ACC112 (cell line): ENCODE measurements at regions not wholly inside any gene's neighbourhood (a gene's known extent, or its start where the extent isn't known, plus 50 kb on each side); places are given as distances from the start of the nearest gene placed in this dataset.

ENCODE experiments used
- H2AFZ ChIP-seq: fragments of 200-600 bp; sonication (generic); one replicate; pipeline ENCODE4 v1.6.0; 2017; ENCODE audit warnings: antibody characterized with exemption, low read length; ENCODE audit not compliant: unreplicated experiment
- H3K27ac ChIP-seq: fragments of 200-600 bp; sonication (generic); 2 replicates; pipeline ENCODE4 v1.5.1; 2014; ENCODE audit warnings: low read depth, mild to moderate bottlenecking, antibody characterized with exemption, low read length, moderate library complexity
- H3K27me3 ChIP-seq: fragments of 200-600 bp; sonication (generic); 2 replicates; pipeline ENCODE4 v1.6.1; 2014; ENCODE audit warnings: mild to moderate bottlenecking, antibody characterized with exemption, low read length, moderate library complexity, mixed read lengths; ENCODE audit not compliant: insufficient read depth
- H3K36me3 ChIP-seq: fragments of 200-600 bp; sonication (generic); 2 replicates; pipeline ENCODE4 v1.6.1; 2016; ENCODE audit warnings: mild to moderate bottlenecking, antibody characterized with exemption, low read length, moderate library complexity, mixed read lengths; ENCODE audit not compliant: insufficient read depth
- H3K4me1 ChIP-seq: fragments of 200-600 bp; sonication (generic); one replicate; pipeline ENCODE4 v1.6.1; 2016; ENCODE audit warnings: low read length, mixed read lengths; ENCODE audit not compliant: insufficient read depth, unreplicated experiment, control insufficient read depth
- H3K4me3 ChIP-seq: fragments of 200-600 bp; sonication (generic); 2 replicates; pipeline ENCODE4 v1.5.1; 2014; ENCODE audit warnings: mild to moderate bottlenecking, low read depth, low read length
- H3K79me2 ChIP-seq: fragments of 200-600 bp; sonication (generic); one replicate; pipeline ENCODE4 v1.6.0; 2016; ENCODE audit warnings: low read length; ENCODE audit not compliant: control insufficient read depth, unreplicated experiment, insufficient read depth

DNA sequence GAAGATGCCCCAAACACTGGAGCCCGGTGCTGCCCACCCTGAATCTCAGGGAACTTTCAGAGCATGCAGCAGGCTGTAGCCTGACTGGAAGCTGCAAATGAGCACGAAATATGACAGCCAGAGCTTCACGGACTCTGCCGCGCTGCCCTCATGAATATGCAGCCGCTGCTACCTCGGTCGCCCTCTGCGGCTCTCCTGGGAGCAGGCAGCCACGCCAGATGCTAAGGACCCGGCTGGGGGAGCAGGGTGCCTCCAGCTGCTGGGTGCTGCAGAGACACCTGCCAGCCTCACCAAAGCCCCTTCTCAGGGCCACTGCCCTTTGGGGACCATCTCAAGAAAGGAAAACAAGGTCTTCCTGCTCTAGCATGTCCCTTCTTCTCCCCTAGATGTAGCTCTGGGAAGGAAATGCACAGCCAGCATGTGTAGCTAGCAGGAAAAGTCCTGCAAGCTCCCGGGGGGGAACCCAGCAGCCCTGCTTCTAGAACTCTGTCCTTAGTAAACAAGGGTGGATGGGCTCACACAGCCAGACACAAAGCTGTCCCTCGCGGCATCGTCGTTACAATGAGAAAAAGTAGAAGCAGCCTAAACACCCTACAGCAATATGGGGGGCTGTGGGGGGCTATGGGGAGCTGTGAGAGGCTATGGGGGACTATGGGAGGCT lies 56.8 kb upstream of the OLFM1 start:
- Histone ChIP-seq H3K36me3 (no peaks in the 10 kb centered on the region), H3K4me3 (no peak overlapping the region), H3K27ac (no peak overlapping the region), H3K79me2 (no peaks in the 10 kb centered on the region), H3K4me1 (no peaks in the 10 kb centered on the region), H3K27me3 (peaks cover 9% of the 10 kb centered on the region), H2AFZ (no peak overlapping the region)

DNA sequence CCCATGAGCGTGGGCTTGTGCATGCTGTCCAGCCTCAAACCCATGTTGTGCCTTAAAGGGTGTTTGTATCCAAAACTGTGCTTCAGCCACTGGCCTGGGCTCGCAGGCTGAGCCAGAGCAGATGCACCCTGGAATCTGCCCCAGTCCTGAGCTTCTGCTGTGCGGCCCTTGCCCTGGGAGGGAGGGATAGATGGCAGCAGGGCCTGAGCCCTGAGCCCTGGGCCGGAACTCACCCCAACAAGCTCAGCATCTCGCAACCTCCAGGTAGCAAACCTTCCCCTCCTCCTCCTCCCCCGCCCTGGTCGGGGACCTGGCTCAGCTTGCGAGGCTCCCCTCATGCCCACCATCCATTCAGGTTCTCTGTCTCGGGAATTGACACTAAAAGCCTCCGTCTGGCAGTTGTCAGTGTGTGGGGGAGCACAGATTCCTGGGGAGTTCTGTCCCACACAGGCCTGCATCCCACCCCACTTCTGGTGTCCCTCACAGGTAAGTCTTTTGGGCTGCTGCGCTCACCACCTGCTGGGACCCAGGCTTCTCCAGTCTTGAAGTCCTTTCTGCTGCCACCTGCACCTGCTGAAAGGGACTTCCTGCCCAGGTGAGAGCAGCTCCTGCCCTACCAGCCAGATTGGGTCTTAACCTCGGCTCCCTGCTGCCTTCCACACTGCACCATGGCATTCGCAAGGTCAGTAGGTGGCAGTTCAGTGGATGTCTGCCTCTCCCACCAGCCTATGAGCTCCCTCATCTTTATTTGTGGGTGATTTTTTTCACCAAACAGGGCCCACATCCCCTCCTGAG lies 55.2 kb upstream of the OLFM1 start:
- no peaks in the 10 kb centered on the region for H3K36me3 ChIP-seq
- no peaks in the 10 kb centered on the region for H3K4me1 ChIP-seq
- H3K27me3 ChIP-seq: peaks cover 22% of the 10 kb centered on the region; the same call in 1 of the 2 replicates
- no peak overlapping the region for H3K27ac ChIP-seq
- H3K4me3 ChIP-seq: no peak overlapping the region
- no peaks in the 10 kb centered on the region for H3K79me2 ChIP-seq
- H2AFZ ChIP-seq: no peak overlapping the region

DNA sequence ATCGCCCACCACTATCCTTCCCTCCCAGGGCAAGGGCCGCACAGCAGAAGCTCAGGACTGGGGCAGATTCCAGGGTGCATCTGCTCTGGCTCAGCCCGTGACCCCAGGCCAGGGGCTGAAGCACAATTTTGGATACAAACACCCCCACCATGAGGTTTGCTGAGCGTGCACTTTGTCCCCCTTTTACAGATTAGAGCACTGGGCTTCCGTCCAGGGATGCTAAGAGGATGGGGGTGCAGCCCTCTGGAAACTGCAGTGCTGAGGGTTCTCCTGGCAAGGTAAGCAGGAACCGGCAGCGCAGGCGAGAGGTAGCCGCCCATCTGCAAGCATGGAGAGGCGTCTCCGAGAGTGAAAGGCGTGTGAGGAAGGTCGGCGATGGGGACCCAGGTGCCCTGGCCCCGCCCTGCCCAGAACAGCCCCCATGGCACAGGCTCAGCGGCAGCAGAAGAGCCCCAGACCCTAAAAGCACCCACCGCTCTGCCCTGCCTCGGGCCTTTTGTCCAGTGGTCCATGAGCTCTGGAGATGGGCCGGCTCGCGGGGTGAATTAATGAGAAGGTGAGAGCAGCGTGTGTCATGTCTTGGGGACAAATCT lies 54.5 kb upstream of the OLFM1 start:
- Histone ChIP-seq H3K4me1 (no peaks in the 10 kb centered on the region), H3K27ac (no peak overlapping the region), H3K27me3 (peaks cover 24% of the 10 kb centered on the region), H3K79me2 (no peaks in the 10 kb centered on the region), H3K36me3 (no peaks in the 10 kb centered on the region), H2AFZ (no peak overlapping the region), H3K4me3 (no peak overlapping the region)

DNA sequence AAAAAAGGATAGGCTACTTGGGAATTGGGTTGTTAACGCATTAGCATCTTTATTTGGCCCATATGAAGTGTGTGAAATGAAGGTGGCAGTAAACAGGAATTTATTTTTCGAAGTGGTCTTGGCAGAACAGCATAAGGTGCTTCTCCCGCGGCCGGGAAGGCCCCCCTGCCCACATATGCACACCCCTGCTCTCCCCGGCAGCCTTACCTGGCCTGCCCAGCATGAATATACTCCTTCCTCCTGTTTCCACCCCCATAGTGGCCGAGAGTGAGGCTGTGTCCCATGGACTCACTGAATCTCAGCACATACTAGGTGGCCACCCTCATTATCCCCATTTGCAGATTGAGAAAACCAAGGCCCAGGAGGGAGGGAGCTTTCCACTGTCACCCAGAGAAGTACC lies 54.0 kb upstream of the OLFM1 start:
- H3K4me3 ChIP-seq: no peak overlapping the region
- peaks cover 29% of the 10 kb centered on the region for H3K27me3 ChIP-seq
- no peaks in the 10 kb centered on the region for H3K36me3 ChIP-seq
- H3K79me2 ChIP-seq: no peaks in the 10 kb centered on the region
- H2AFZ ChIP-seq: no peak overlapping the region
- H3K4me1 ChIP-seq: no peaks in the 10 kb centered on the region
- H3K27ac ChIP-seq: no peak overlapping the region

DNA sequence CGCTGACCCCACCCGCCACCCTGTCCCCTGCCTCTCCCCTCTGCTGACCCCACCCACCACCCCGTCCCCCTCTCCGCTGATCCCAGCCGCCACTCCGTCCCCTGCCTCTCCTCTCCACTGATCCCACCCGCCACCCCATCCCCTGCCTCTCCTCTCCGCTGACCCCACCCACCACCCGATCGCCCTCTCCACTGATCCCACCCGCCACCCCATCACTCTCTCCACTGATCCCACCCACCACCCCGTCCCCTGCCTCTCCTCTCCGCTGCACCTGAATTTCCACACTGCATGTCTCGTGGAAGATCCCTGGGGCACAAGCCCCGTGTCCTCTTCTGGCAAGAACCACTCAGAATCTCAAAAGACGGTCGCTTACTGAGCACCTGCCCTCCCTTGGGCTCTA lies 53.4 kb upstream of the OLFM1 start:
- H3K79me2 ChIP-seq: no peaks in the 10 kb centered on the region
- H3K27ac ChIP-seq: no peak overlapping the region
- H3K27me3 ChIP-seq: peaks cover 35% of the 10 kb centered on the region
- no peak overlapping the region for H3K4me3 ChIP-seq
- H3K36me3 ChIP-seq: no peaks in the 10 kb centered on the region
- no peak overlapping the region for H2AFZ ChIP-seq
- no peaks in the 10 kb centered on the region for H3K4me1 ChIP-seq

DNA sequence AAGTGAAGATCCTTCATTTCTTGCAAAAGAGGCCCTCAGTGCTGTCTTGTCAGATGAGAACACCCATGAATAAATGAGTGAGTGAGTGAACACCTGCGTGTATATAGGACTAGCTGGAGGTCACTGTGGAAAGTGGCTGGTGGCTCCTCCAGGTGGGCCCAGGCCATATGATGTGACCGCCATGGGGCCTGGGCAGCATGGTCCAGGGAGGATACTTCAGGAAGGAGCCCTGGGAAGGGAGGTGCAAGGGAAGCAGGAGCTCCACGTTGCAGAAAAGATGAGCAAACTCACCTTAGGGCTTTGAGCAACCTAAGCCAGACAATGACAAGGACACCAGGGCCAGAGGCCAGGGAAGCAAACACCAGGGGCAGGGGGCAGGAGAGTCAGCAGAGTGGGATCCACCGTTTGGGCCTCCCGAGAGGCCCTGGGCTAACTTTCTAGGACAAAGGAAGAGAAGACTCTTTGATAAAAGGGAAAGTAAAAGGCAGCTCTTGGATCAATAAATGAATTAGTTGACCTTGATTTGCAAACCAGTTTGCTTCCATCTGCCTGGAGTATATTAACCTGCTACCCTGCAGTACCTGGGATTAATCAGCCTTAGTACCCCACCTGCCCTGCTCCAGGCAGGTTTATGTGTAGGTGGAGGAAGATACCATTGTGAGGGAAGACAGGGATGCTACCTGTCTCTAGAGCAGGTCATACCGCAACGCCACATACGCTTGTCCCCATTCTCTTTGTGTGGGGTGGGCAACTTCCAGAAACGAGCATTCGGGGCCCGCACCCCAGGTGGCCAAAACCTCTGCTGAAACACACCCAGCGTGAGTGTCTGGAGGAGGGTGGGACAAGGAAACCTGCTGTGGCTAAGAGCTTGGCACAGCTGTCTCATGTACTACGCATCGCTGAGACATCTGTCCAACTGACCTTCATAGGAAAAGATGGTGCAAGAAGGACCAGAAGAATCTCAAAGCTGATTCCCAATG lies 51.4 kb upstream of the OLFM1 start:
- Histone ChIP-seq H2AFZ (no peak overlapping the region), H3K27ac (no peak overlapping the region), H3K4me1 (no peaks in the 10 kb centered on the region), H3K79me2 (no peaks in the 10 kb centered on the region), H3K36me3 (no peaks in the 10 kb centered on the region), H3K4me3 (no peak overlapping the region), H3K27me3 (peaks cover 55% of the 10 kb centered on the region)

DNA sequence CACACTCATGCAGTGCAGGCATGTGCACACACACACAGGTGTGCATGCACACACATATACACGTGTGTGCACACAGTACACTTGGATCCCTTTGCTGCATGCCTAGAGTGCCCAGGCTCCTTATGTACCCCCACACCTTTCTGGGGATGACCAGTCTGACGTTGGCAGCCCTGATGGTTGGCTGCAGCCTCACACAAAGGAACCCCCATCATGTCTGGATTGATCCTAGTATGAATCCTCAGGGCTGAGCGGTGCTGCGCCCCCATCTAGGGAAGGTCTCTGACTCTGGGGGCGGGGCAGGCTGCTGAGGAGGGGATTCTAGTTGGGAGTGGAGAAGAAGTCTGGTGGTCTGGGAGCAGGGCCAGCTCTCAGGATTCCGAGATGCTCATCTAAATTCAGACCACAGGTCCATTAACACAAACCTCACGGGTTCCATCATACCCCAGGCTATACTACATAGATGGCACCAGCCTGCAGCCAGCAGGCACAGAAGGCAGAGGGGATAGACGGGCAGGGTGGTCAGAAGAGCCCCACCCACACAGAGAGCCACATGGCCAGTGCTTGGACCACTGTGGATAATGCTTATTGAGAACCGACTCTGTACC lies 50.5 kb upstream of the OLFM1 start:
- Histone ChIP-seq H3K36me3 (no peaks in the 10 kb centered on the region), H2AFZ (no peak overlapping the region), H3K27ac (no peak overlapping the region), H3K27me3 (peaks cover 64% of the 10 kb centered on the region), H3K79me2 (no peaks in the 10 kb centered on the region), H3K4me3 (no peak overlapping the region), H3K4me1 (no peaks in the 10 kb centered on the region)

DNA sequence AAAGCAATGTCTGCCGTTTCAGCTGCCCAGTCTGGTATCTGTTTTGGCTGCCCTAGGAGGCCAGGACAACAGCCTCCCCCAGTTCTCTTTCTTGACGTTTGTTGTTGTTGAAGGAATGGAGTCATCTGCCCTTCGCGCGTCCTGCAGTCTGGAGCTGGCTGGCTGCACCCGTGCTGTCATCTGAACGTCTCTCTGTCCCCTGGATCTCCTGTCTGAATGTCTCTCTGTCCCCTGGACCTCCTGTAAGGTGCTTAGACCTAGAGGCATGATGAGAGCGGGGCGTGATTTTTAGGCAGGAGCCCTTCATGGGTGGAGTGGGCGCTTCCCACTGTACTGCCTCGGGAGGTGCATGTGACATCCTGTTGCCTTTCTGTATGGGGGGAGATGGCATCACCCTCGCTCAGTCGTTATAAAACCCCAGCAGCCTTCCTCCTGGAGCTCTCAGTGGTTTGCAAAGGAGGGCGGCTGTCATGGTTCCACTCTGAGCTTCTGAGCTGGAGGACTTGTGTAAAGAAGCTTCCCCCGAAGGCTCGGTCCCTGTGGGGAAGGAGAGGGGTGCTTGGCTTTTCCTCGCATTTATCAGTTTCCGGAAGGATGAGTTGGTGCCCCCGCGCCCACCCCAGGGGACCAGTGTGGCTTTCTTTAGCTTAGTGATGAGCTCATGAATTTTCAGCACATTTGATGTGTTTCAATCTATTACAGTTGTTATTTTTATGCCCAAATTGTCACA lies 49.8 kb upstream of the OLFM1 start:
- Histone ChIP-seq H3K27ac (no peak overlapping the region), H3K4me3 (no peak overlapping the region), H3K36me3 (no peaks in the 10 kb centered on the region), H2AFZ (no peak overlapping the region), H3K79me2 (no peaks in the 10 kb centered on the region), H3K27me3 (peaks cover 71% of the 10 kb centered on the region), H3K4me1 (no peaks in the 10 kb centered on the region)
